ENCODE measurements at regions not wholly inside any gene's neighbourhood (a gene's known extent, or its start where the extent isn't known, plus 50 kb on each side); places are given as distances from the start of the nearest gene placed in this dataset.
A peak's percentile ranks its signal among the peaks of the same experiment; 100 is the strongest.

DNA sequence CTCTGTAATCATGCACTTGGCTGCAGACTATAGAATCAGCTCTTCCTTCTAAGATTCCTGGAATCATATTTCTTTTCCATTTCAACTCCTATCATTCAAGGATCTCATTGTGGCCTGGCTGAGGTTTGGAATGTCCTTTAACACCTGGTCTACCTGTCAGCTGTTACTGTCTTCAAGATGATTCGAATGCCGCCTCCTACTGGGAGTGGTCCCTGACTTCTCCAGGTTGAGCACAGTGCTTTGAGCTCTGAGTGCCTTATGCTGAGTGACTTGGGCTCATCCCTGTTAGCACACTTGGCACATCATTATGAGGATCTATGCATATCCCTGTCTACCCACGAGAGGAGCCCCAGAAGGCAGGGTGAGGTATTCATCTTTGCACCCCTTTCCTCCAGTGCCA is 87.6 kb downstream of the MARCHF4 start:
- ChIA-PET POLR2A (no interaction called here), CTCF (interaction anchor here (1.0 to 4.7 kb wide), 5 partner anchors 10 to 63 kb away, joined by 4 to 19 read pairs (median 13); no protein-coding TSS in a partner anchor)
- no peak for DNase-seq (ENCODE audit: extremely low spot score)
- TF ChIP-seq, protein P1, sequence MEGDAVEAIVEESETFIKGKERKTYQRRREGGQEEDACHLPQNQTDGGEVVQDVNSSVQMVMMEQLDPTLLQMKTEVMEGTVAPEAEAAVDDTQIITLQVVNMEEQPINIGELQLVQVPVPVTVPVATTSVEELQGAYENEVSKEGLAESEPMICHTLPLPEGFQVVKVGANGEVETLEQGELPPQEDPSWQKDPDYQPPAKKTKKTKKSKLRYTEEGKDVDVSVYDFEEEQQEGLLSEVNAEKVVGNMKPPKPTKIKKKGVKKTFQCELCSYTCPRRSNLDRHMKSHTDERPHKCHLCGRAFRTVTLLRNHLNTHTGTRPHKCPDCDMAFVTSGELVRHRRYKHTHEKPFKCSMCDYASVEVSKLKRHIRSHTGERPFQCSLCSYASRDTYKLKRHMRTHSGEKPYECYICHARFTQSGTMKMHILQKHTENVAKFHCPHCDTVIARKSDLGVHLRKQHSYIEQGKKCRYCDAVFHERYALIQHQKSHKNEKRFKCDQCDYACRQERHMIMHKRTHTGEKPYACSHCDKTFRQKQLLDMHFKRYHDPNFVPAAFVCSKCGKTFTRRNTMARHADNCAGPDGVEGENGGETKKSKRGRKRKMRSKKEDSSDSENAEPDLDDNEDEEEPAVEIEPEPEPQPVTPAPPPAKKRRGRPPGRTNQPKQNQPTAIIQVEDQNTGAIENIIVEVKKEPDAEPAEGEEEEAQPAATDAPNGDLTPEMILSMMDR (IDR thresholded peaks at IDR 0.05; ENCODE audit: control extremely low read depth, extremely low read depth, low read depth, missing control alignments): no peak

DNA sequence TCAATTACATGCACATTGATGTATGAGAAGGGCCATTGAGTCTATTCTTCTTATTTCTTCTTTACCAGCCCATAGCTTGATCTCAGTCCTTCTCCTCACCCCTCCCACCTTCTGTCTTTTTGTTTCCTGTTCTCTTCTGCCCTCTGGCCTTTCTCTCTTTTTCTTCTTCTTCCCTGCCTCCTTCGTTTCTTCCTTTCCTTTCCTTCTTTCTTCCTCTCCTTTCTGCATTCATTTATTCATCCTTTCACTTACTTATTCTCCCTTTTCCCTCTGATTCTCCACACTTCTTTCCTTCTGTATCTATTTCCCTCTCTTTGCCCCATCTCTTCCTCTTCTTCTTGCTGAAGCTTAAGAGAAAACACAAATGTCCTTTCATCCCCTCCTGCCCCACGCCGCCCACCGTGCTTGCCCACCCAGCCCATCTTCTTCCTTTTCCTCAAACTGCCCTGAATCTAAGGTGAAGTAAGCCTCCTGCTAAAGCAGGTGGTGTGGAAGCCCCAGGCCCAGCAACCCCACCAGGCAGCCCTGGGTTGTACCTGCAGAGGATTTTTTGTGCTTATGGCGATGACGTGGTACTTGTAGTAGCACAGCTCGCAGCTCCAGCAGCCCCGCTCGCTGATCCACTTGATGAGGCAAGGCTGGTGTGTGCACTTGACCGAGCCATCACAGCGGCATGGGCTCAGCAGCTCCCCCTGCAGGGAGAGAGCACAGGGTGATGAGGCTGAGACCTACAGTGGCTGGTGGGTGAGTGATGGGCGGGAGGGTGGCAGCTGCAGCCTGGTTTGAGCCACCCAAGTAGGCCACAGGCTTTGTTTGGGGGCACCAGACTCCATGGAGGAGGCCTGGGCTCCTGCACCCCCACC is 89.0 kb downstream of the MARCHF4 start:
- TF ChIP-seq, protein P1 (IDR thresholded peaks at IDR 0.05; ENCODE audit: control extremely low read depth, extremely low read depth, low read depth, missing control alignments): peak; percentile 44
- DNase-seq (ENCODE audit: extremely low spot score): peak; percentile 59
- ChIA-PET CTCF (interaction anchor here (0.6 to 4.7 kb wide), 10 partner anchors 11 to 61 kb away, joined by 3 to 19 read pairs (median 7); no protein-coding TSS in a partner anchor), POLR2A (no interaction called here)

DNA sequence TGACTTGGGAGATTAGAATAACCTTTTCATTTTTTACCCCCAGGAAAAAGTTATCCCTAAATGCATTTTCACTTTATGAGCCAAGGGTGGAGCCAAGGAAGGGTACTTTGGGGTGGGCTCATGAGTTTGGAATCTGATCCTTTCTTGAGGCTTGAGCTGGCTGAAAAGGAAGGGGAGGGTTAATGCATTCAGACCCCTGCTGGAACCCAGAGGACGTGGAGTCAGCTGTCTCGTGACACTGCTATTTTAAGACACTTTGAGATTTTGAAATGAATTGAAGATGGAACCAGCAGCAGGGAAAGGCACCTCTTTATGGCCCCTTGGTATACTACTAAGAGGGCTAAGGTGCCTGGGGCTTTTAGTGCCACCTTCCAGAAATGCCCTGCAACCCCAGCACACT is 90.4 kb downstream of the MARCHF4 start:
- TF ChIP-seq, protein P1 (IDR thresholded peaks at IDR 0.05; ENCODE audit: control extremely low read depth, extremely low read depth, low read depth, missing control alignments): no peak
- POLR2A ChIA-PET: no interaction called here
- no peak for DNase-seq (ENCODE audit: extremely low spot score)
- CTCF ChIA-PET: interaction anchor here (1.5 to 4.7 kb wide), 7 partner anchors 10 to 60 kb away, joined by 4 to 19 read pairs (median 10); no protein-coding TSS in a partner anchor

DNA sequence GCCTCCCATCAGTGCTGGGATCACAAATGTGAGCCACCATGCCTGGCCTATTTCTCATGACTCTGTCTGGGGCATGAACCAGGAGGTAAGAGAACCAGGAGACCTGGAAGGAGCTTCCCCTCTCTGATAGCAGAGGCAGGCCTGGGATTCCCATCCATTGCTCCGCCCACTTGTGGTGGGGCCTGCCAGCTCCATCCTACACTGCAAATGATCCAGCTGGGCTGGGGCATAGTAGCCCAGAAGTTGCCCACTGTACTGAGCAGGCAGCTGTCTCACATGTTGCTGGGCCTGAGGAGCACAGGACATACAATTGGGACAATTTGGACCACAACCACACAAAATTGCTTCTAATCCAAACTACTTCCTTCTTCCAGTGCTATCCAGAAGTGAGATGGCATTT is 91.0 kb downstream of the MARCHF4 start:
- CTCF ChIA-PET: interaction anchor here (0.5 to 4.7 kb wide), 3 partner anchors 9 to 401 kb away, joined by 3 to 19 read pairs (median 10); no protein-coding TSS in a partner anchor
- TF ChIP-seq, protein P1 (IDR thresholded peaks at IDR 0.05; ENCODE audit: control extremely low read depth, extremely low read depth, low read depth, missing control alignments): no peak
- POLR2A ChIA-PET: no interaction called here
- no peak for DNase-seq (ENCODE audit: extremely low spot score)

DNA sequence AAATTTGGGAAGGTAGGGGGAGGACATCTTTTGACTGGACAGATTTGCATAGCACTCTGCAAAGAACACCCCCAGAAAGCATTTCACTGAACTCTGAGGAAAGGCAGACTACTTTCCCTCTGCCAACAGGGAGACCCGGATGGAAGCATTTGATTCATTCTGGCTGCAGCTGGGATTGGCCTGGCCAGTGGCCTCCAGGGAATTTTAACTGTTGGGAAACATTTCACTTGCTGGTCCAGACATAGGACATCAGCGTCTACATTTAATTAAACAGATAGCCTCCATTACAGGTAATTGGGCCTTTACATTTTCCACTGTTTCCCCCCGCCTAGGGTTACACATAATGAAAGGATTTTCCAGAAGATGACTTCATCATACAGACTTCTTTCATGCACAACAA is 92.8 kb downstream of the MARCHF4 start:
- DNase-seq (ENCODE audit: extremely low spot score): no peak
- TF ChIP-seq, protein P1 (IDR thresholded peaks at IDR 0.05; ENCODE audit: control extremely low read depth, extremely low read depth, low read depth, missing control alignments): no peak
- POLR2A ChIA-PET: no interaction called here
- CTCF ChIA-PET: no interaction called here

GRCh38 chr2:216279031-216279430 is 93.3 kb downstream of the MARCHF4 start:
- CTCF ChIA-PET: no interaction called here
- POLR2A ChIA-PET: no interaction called here
- no peak for DNase-seq (ENCODE audit: extremely low spot score)
- TF ChIP-seq, protein P1 (IDR thresholded peaks at IDR 0.05; ENCODE audit: control extremely low read depth, extremely low read depth, low read depth, missing control alignments): no peak

Measured in GM10248 (cell line).